T follicular helper cell (primary cell): ENCODE measurements at regions not wholly inside any gene's neighbourhood (a gene's known extent, or its start where the extent isn't known, plus 50 kb on each side); places are given as distances from the start of the nearest gene placed in this dataset.
"Not testable (repeated sequence)": the region's sequence is repeated elsewhere in the genome, so short reads cannot be mapped to it uniquely, and the experiment has no call there.

Experiments
- DNase-seq: peaks from one replicate; pipeline ENCODE4 v3.0.0-alpha.2; 2020; ENCODE audit warnings: low read depth

DNA sequence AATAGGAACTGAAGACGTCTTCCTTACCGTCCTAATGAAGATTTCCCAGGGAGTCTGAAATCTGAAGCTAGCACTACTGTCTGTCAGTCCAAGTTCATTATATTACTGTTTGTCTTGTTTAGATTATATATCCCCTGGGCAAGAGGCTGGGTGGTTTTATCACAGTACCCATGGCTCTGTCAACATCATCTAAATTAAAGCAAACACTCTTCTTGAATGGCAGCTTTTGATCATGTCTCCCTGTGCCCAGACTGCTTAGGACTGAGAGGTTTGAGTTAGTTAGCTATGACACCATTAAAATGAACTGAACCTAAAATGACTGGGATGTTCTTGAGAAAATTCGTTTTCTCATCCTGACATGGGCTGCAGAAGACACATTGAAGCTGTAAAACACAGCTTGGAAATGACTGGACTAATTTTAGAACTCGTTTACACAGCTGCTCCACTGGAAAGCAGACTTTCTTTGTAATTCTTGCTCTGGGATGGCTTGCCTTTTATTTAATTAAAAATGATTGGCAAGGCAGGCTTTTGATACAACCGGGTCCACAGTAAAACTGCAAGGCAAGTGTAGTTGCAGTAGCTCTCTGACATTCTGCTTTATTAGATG lies 243.5 kb downstream of the MFSD1 start:
- no peak for DNase-seq

DNA sequence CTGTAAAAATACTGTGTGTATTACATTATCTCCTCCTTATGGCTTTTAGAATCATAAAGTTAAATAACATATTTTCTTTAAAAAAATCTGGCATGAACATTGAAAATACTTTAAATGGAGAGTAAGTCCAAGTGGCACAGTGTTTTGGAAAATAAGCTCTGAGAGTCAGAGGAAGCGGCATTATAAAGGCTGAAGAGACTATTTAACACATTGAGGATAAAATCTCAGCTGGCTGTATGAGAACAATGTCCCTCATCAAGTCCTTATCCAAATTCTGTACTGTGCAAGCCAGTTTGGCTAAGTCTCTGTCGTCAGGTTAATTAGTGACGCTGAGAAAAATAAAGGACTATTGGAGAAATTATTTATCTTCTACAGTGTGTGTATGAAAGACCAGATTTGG lies 245.5 kb downstream of the MFSD1 start:
- DNase-seq, result no peak

DNA sequence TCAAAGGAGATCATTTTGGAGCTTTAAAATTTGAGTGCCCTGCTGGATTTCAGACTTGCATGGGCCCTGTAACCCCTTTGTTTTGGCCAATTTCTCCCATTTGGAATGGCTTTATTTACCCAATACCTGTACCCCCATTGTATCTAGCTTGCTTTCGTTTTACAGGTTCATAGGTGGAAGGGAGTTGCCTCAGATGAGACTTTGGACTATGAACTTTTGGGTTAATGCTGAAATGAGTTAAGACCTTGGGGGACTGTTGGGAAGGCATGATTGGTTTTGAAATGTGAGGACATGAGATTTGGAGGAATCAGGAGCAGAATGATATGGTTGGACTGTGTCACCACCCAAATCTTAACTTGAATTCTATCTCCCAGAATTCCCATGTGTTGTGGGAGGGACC lies 250.6 kb downstream of the MFSD1 start:
- DNase-seq, result not testable (repeated sequence)

DNA sequence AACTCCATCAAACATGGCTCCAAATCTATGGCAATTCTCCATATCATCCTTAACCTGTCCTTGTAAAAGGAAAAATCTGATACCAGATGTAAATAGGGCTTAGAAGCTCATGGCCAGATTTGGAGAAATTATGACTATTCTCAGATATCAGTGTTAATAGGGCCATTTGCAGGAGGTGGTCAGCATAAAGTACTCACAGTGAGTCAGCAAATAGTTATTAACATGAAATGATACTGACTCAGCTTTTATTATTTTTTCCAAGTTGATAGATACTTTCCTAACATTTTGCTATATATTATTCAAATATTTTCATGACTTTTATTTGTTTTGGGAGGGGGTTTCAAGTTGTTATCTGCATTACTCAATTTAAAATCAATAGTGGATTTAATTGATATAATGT lies 255.8 kb downstream of the MFSD1 start:
- DNase-seq, result no peak

DNA sequence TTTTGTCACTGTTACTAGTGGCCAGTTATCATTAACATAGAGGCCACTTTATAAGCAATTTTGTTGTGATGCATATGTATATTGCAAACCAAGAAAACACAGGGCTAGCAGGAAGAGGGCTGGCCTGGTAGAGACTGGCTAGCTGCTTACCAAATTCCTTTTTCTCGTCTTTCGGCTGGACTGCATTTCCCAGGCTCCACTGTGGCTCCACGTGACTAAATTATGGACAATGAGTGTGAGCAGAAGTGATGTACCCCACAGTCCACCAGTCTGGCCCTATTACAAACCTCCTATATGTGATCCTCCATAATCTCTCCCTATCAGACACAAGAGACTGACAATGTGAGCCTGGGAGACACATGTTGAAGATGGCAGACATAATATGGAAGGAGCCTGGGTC lies 257.0 kb downstream of the MFSD1 start:
- no peak for DNase-seq

DNA sequence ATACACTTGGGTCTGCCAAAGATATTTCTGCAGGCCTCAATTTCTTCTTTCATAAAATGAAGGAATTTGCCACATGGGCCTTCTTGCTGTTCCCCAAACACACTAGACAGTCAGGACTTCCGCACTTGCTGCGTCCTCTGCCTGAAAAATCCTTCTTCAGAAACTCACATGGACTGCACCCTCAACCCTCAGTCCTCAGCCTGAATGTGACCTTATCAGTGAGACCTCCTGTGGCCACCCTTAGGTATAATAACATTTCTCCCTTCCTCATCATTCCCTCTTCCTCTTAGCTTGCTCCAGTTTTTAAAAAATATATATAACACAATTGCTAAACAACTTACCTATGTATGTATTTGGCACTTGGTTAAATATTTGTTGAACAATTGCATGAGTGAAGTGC lies 257.5 kb downstream of the MFSD1 start:
- no peak for DNase-seq

DNA sequence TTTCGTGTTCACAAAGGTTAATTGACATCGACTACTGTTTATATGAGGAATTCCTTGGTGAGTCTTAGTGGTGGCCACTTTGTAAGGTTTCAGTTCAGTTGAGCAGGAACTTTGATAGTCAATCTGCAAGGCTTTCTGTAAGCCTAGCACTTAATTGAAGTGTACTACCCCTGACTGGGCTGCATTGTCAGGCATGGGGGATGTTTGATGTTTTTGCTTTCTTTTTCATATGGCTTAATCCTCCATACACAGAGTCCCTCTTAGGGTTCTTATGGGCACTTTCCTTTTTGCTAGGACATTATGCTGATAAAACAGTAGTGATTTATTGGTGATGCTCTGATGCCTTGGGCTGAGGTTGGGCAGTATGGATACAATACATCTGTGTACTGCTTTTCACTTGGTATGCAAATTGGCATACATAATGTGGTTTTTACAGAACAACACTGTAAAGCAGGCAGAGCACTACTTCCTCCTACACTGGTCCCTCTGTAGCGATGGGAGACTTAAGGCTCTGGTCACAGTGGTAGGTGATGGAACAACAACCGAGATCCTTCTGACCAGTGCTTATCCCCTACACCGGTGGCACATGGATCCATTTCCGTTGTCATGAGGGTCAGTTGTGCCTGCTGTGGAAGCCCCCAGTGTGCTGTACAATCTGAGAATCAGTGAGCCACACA lies 261.0 kb downstream of the MFSD1 start:
- no peak for DNase-seq

DNA sequence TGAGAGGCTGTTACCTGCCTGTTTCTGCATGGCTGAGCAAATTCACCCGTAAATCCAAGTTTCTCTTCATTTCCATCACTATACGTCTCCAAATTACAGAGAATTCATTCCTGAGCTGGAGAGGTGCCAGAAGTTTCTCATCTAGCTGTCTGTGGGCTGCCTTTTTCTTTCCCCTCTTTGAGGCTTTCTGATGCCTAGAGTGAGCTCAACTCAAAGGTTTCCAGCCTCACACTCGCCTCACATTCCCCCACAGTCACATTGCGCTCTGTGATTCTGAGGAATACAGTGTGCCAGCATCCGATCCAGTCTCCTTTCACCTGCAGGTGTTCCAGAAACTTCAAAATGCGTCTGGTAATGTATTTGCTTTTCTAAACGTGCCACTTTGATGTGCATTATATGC lies 267.2 kb downstream of the MFSD1 start, which contains the start of gene IQCJ:
IQCJ (plus strand) TSS at position 229 of the 400 bp plus-strand sequence.
- DNase-seq, result no peak

DNA sequence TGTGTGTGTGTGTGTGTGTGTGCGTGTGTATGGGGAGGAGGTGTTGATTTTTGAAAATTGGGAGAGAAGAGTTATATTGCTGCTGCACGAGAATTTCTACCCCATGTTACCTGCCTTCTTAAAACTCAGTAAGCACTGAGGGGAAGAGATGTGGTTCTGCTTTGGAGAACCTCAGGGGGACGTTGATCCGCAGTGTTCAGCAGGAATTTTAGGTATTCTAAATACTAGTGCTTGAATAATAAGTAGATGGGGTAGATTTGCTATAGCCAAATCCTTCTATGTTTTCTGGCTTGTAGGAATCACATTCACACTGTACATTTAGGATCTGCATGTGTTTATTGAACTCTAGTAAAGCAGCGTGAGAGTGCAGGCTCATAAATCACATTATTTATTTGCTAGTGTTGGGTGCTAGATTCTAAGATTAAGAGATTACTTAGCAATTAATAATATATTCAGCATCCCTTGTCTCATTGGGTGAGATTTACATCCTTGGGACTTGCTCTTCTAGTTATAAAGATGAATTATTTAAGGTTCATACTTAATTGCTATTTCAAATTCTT lies 268.1 kb downstream of the MFSD1 start:
- no peak for DNase-seq

DNA sequence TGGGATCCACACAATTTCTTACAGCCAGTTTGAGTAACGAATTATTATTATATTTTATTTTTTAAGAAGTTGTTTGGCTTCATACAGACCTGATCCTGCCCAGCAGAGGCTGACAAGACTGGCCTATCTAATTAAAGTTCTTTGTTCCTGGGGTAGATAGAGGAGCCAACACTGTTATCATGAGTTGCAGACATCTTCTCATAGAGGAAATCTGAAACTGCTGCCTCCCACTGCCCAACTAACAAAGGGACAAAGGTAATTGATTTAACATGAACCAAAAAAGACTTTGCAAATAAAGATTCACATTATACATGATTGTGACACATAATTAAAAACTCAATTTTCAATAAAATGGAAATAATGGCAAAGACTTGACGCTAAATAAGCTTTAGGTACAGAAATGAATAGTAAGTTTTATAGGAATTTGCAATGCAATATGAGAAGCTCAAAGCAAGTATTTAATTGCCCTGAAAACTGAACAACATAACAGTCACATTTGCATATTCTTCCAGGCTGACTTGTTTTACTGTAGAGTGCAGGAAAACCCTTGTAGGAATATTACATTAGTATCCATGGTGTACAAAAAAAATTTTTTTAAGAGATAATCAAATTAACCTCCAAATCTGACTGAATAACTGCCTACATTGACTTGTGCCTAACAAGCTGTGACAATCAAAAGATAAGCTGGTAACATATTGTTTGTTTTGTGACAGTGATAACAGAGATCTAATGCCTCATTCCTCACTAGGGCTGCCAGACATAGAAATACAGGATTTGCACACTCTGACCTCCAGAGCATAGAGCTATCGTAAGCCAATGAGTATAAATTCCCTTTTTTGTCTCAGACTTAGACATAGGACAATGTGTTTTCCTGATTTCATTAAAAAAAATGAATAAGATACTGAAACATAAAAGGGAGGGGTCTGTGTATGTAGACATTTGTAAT lies 273.2 kb downstream of the MFSD1 start:
- DNase-seq, result no peak

DNA sequence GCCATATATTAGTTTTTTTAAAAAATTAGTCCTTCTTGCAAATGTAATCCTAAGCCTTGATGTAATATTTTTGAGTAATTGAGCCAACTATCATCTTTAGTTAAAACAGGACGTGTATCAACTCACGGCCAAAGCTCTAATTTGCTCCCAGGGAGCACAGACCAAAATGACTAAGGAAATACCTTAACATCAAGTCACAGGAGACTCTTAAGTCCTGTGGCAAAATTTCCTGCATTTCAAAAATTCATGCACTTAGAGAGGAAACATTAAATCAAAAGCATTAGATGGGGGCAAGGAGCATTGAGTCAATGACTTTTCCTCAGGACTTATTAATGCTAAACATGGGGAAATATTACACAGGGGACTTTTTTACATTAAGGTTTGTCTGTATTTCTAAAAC lies 276.0 kb downstream of the MFSD1 start:
- no peak for DNase-seq

DNA sequence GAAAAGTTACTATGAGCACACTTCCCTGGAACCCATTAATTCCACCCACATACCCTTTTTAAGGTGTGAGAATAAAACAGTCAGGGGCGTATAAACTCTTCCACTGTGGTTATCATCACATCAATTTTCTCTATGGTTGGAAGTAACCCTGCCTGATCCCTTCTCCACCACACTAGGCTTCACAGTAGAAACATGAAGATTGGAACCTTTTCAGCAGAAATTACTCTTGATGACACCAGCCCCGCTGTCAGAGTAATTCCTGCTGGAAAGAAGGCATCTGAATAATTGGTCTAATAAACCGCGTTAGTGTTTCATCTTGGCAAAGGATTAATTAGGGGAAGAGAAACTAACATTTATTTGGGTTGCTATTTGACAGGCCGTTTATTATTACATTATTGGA lies 278.4 kb downstream of the MFSD1 start:
- no peak for DNase-seq

DNA sequence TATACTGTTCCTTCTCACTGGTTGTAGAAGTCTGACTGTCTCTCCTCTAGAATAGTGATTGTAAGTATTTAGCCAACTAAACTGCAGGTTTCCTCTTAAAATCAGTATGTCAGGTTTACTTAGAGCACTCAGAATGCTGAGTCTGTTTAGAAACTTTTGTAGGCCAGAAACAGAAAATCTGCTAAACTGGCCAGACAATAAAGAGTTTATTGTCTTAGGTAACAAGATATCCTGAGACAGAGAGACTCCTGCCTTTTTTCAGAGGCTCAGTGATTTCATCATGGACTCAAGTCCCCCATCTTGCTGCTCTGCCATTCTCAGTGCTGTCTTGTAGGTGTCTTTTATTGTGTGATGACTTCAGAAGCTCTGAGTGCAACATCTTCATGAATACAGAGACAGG lies 279.0 kb downstream of the MFSD1 start:
- no peak for DNase-seq

DNA sequence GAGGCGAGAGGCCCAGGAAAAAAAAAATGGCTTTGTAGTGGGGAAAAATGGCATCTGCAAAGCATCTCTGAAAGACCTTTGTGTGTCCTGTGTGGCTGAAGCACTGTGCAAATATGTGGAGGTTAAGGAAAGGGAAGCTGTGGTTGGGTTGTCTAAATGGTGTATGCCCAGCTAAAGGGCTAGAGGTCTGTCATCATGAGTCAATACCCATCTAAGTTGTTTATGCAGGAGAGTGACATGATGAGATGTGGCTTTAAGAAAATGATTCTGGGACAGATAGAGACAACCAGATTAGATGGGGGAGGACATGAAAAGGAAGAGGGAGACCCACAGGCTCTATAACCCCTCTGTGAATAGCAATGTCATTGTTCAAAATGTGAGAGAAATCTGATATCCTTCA lies 280.7 kb downstream of the MFSD1 start:
- no peak for DNase-seq

DNA sequence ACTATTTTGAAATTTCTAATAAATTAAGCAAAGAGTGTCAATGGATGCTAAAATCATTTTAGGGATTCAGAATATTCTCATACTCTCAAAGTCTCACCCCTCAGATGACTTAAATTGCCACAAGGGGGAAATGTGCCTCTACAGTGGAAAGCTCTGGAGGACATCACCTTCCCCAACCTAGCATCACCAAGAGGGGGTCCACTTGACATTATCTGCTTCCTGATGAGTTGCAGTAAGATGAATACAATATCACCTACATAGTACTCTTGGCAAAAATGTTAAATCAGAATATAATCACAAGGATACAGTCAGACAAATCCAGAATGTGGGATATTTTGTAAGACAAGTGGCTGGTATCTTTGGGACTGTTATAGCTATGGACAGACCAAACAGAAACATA lies 290.1 kb downstream of the MFSD1 start:
- DNase-seq, result no peak

DNA sequence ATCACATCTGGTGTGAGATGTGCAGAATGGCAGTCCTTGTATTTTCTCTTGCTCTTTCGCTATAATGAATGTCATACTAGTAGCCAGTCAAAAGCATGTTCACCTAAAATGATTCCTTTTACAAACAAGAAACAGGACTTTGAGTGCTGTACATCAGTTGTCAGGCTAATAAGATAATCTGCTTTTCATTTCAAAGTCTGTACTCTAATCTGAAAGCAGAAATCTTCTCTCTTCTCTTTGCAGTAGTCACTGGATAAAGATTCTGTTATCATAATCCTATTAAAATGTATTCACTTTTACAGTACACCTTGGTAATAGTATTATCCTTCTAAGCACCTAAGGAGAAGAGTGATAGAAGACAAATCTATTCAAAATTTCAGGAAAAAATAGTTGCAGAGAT lies 300.1 kb downstream of the MFSD1 start:
- no peak for DNase-seq

DNA sequence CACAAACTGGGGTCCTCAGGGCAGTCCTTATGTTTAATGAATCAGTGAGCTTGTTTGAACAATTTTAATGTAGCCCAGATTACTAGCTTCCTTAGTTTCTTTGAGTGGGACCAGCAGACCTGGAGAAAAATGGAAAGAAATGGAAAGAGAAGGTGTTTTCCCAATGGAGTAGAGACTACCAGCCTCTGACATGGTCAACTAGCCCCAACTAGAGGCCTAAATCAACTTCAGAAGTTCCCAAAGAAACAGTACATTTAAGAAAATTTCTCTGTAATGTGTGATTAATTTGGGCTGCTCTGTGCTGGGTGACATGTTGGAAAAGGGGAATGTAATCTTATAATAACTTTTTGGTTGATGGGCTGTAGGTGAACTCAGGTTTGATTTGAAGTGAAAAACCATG lies 310.9 kb downstream of the MFSD1 start:
- DNase-seq, result no peak

DNA sequence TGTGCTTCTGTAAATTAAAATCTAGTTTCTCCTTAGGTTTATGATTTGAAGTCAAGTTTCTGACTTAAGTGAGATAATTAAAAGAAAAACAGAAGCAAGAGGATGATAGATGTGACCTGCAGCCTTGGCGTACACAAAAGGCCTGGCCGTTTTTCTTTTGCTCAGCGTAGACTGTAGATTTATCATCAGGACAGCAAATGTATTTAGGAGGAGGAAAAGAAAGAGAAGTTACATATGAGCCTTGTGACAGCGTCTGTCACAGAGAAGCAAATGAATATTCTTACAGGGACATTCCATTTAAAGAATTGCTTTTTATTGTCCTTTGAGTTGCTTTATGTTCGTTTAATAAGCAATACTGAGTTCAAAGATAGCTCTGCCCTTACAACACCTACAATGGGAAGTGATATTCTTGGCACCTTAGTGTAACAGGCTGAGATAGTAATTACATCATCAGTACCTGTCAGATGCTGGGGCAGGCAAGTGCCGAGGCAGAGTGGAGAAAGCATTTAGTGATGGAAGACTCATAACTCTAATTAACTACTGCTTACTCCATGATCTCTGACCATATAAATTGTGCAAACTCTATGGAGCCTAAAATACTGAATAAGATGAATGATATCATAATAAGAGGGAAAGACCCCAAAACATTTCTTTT lies 311.5 kb downstream of the MFSD1 start:
- no peak for DNase-seq

DNA sequence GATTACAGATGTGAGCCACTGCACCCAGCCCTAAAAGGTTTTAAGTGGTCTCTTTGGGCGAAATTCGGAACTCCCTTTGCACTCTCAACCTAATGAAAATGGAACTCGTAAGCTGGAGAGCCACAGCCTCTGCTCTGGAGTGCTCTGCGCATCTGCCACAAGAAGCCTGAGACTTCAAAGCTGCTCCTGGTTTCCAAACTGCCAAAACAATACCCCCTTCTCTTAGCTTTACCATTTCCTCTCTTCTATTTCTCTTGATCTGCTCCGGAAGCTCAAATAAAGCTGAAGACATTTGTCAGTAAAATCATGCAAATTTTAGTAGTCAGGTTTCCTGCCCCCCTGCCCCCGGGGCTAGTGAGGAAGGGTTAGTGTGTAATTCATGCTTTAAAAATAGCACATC lies 312.7 kb downstream of the MFSD1 start:
- no peak for DNase-seq

DNA sequence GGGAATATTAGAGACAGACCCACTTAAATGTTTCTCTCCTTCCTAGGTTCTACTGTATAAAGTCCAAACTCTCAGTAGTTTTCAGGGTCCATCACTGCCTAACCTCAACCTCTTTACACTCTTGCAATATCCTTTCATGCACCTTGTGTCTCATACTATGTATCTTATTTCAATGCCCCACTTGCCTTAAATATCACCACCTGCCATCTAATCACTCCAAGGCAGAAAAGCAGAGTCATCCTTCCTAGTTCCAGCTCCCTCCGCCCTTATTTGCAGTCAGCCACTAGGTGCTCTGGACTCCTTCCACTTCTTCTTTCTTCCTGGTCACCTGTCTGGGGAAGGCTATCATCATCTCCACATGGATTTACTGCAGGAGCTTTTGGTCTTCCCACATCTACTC lies 322.0 kb downstream of the MFSD1 start:
- DNase-seq, result no peak

DNA sequence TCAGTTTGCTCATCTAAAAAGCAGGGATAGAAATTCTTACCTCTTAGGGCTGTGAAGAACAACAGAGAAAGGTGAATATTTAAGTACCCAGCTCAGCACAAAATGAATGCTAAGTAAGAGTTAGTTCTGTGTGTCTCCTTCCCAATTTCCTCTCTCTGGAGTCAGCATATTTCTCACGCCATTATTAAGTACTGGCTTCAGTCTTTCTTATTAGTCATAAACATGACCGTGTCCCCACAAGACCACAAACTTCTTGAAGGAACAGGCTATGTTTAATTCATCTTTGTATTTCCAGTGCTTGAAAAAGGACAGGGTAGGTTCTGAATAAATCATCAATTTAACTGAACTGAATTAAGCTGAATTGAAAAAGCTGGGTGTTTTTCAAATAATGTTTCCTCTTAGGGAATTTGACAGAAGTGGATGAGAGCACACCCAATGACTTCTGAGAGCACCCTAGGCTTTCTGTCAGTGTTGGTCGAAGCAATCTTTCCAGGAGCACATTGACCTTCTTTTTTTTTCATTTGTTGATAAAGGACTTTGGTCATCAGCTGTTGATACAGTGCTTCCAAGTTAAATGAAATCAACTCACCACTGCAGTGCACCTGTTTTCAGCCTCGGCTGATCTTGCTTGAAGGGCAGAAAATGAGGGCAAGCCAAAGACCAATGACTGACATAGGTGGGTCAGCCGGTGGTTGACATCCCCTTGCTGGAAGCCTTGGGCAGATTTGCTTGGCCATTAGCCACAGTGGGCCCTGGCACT lies 324.6 kb downstream of the MFSD1 start:
- no peak for DNase-seq
